Astrocyte (in vitro differentiated cells and primary cell): ENCODE measurements at regions not wholly inside any gene's neighbourhood (a gene's known extent, or its start where the extent isn't known, plus 50 kb on each side); places are given as distances from the start of the nearest gene placed in this dataset.

Experiments
- DNase-seq: peaks from one replicate; pipeline ENCODE4 v3.0.0-alpha.2; 2010; ENCODE audit warnings: low read depth
- FAIRE-seq: peaks from 2 replicates; lab custom pipeline; 2011; peaks lifted over from hg19 to GRCh38; lab: Jason Lieb, UNC
- H2AFZ ChIP-seq: 2 replicates; pipeline ENCODE4 v1.6.0; 2012; ENCODE audit warnings: low read depth, low read length, inconsistent platforms
- H3K27ac ChIP-seq: 2 replicates; pipeline ENCODE4 v1.5.1; 2011; ENCODE audit warnings: low read depth, low read length, inconsistent platforms
- H3K27me3 ChIP-seq: 2 replicates; pipeline ENCODE4 v1.6.0; 2011; ENCODE audit warnings: low read length, inconsistent platforms; ENCODE audit not compliant: insufficient read depth
- H3K36me3 ChIP-seq: 2 replicates; pipeline ENCODE4 v1.5.1; 2011; ENCODE audit warnings: low read length, inconsistent platforms; ENCODE audit not compliant: insufficient read depth
- H3K4me1 ChIP-seq: 2 replicates; pipeline ENCODE4 v1.5.1; 2011; ENCODE audit warnings: low read length, inconsistent platforms; ENCODE audit not compliant: insufficient read depth
- H3K4me2 ChIP-seq: 2 replicates; pipeline ENCODE4 v1.6.0; 2012; ENCODE audit warnings: low read length, inconsistent platforms
- H3K4me3 ChIP-seq: 2 replicates; pipeline ENCODE4 v1.5.1; 2011; ENCODE audit warnings: low read depth, mild to moderate bottlenecking, low read length, inconsistent platforms; ENCODE audit not compliant: insufficient read depth
- H3K79me2 ChIP-seq: 2 replicates; pipeline ENCODE4 v1.6.0; 2012; ENCODE audit warnings: mild to moderate bottlenecking, low read length, inconsistent platforms; ENCODE audit not compliant: insufficient read depth
- H3K9ac ChIP-seq: 2 replicates; pipeline ENCODE4 v1.6.0; 2012; ENCODE audit warnings: mild to moderate bottlenecking, low read length, inconsistent platforms
- H3K9me3 ChIP-seq: 2 replicates; pipeline ENCODE4 v1.5.1; 2012; ENCODE audit warnings: low read depth, mild to moderate bottlenecking, low read length, inconsistent platforms; ENCODE audit not compliant: insufficient read depth
- H4K20me1 ChIP-seq: 2 replicates; pipeline ENCODE4 v1.6.0; 2012; ENCODE audit warnings: low read length, inconsistent platforms; ENCODE audit not compliant: insufficient read depth
- H3K27ac Mint-ChIP-seq: one replicate; pipeline ENCODE4 v1.8.0; 2021; ENCODE audit warnings: mild to moderate bottlenecking, mixed read lengths; ENCODE audit not compliant: unreplicated experiment
- H3K27me3 Mint-ChIP-seq: one replicate; pipeline ENCODE4 v1.8.0; 2021; ENCODE audit warnings: low read depth, mixed read lengths; ENCODE audit not compliant: unreplicated experiment
- H3K36me3 Mint-ChIP-seq: one replicate; pipeline ENCODE4 v1.8.0; 2021; ENCODE audit warnings: low read depth, mixed read lengths; ENCODE audit not compliant: unreplicated experiment
- H3K4me1 Mint-ChIP-seq: one replicate; pipeline ENCODE4 v1.8.0; 2021; ENCODE audit warnings: low read depth, mixed read lengths; ENCODE audit not compliant: unreplicated experiment
- H3K4me3 Mint-ChIP-seq: one replicate; pipeline ENCODE4 v1.8.0; 2021; ENCODE audit warnings: mild to moderate bottlenecking, moderate library complexity, mixed read lengths; ENCODE audit not compliant: unreplicated experiment
- H3K9me3 Mint-ChIP-seq: one replicate; pipeline ENCODE4 v1.8.0; 2021; ENCODE audit warnings: mild to moderate bottlenecking, mixed read lengths; ENCODE audit not compliant: unreplicated experiment
- EZH2 ChIP-seq: IDR thresholded peaks from 2 replicates; pipeline ENCODE4 v1.6.1; 2012; ENCODE audit warnings: mild to moderate bottlenecking, low read length, inconsistent platforms; ENCODE audit not compliant: insufficient read depth
- TF ChIP-seq, protein P1 (sequence below): IDR thresholded peaks from 2 replicates; pipeline ENCODE4 v1.5.1; 2011; ENCODE audit warnings: low read depth, mild to moderate bottlenecking, inconsistent platforms, low read length, moderate library complexity; ENCODE audit not compliant: insufficient read depth

DNA sequence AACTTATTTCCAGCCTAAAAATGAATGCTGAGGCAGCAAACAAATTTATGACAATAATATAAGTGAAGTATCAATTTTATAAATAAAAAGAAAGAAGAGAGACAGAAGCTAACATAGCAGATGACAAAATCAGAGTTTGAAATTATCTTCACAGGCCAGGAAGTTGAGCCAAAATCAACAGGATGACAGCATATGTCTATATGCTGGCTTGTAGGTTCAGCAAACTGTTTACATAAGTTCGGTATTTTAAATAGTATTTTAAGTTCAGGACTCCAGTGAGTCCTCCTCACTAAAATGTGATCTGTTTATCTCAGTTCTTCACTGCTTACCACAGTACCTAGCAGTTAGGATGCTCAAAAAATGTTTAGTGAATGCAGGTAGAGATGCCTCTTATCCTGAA, 359.6 kb upstream of the SMC2 start:
- H3K36me3 ChIP-seq: no peaks in the 10 kb centered on the region
- DNase-seq (no peak), FAIRE-seq (no peak)
- Mint-ChIP-seq H3K9me3 (peaks cover 3% of the 10 kb centered on the region), H3K36me3 (no peaks in the 10 kb centered on the region), H3K27ac (no peak overlapping the region), H3K4me1 (no peaks in the 10 kb centered on the region), H3K4me3 (no peak overlapping the region), H3K27me3 (no peaks in the 10 kb centered on the region)
- no peak overlapping the region for H3K27ac ChIP-seq
- no peaks in the 10 kb centered on the region for H3K4me1 ChIP-seq
- H3K4me2 ChIP-seq: no peak overlapping the region
- no peaks in the 10 kb centered on the region for H3K9me3 ChIP-seq
- H3K9ac ChIP-seq: no peak overlapping the region
- H3K4me3 ChIP-seq: no peak overlapping the region
- no peaks in the 10 kb centered on the region for H3K79me2 ChIP-seq
- H4K20me1 ChIP-seq: no peaks in the 10 kb centered on the region
- TF ChIP-seq EZH2: no peak
- TF ChIP-seq, protein P1, sequence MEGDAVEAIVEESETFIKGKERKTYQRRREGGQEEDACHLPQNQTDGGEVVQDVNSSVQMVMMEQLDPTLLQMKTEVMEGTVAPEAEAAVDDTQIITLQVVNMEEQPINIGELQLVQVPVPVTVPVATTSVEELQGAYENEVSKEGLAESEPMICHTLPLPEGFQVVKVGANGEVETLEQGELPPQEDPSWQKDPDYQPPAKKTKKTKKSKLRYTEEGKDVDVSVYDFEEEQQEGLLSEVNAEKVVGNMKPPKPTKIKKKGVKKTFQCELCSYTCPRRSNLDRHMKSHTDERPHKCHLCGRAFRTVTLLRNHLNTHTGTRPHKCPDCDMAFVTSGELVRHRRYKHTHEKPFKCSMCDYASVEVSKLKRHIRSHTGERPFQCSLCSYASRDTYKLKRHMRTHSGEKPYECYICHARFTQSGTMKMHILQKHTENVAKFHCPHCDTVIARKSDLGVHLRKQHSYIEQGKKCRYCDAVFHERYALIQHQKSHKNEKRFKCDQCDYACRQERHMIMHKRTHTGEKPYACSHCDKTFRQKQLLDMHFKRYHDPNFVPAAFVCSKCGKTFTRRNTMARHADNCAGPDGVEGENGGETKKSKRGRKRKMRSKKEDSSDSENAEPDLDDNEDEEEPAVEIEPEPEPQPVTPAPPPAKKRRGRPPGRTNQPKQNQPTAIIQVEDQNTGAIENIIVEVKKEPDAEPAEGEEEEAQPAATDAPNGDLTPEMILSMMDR: no peak
- H2AFZ ChIP-seq: no peak overlapping the region
- no peaks in the 10 kb centered on the region for H3K27me3 ChIP-seq

DNA sequence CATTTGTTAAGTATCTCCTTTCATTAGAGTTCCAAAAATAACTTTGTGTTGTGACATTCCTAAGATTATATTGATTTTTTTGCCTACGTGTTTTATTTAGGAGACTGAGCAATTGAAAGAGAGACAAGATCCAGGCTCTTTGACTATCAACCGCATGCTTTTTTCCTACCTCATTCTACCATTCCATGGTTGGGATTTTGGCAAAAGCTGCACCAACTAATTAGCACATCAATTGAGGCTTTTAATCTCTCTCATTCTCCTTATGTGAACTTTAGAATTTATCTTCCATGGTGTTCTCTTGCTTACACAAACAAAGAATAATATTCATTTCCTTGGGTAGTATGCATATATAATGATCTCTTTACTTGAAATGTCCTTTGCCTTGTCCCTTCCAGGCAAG, 338.7 kb upstream of the SMC2 start:
- no peak for FAIRE-seq
- H3K9ac ChIP-seq: no peak overlapping the region
- no peaks in the 10 kb centered on the region for H3K4me1 ChIP-seq

DNA sequence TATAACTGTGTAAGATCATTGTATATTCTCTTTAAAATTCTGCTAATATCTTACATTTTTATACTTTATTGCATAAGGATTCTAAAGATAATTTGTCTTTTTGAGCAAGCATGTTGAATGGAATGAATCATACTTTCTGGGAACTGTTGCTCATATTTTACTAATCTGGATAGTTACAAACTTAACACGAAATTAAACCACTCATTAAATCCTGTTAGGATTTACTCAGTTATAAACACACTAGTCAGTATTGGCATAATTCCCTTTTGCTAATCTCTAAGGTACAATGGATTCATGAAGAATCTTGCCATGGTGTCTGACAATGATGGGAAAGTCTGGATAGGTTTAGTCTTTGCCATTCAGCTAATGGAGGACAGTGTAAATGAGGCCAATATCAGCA, 338.1 kb upstream of the SMC2 start:
- no peaks in the 10 kb centered on the region for H3K36me3 Mint-ChIP-seq
- no peaks in the 10 kb centered on the region for H3K4me1 Mint-ChIP-seq
- no peak overlapping the region for H3K27ac Mint-ChIP-seq
- no peak overlapping the region for H3K4me3 Mint-ChIP-seq
- H3K4me3 ChIP-seq: no peak overlapping the region
- no peaks in the 10 kb centered on the region for H3K27me3 ChIP-seq
- H3K4me1 ChIP-seq: no peaks in the 10 kb centered on the region
- no peak overlapping the region for H2AFZ ChIP-seq
- TF ChIP-seq, protein P1: no peak
- no peak for TF ChIP-seq EZH2
- no peak overlapping the region for H3K9ac ChIP-seq
- H3K27me3 Mint-ChIP-seq: no peaks in the 10 kb centered on the region
- no peak overlapping the region for H3K4me2 ChIP-seq
- FAIRE-seq (no peak), DNase-seq (no peak)
- H3K36me3 ChIP-seq: no peaks in the 10 kb centered on the region
- H3K27ac ChIP-seq: no peak overlapping the region
- H3K9me3 Mint-ChIP-seq: peaks cover 3% of the 10 kb centered on the region
- no peaks in the 10 kb centered on the region for H3K79me2 ChIP-seq
- no peaks in the 10 kb centered on the region for H4K20me1 ChIP-seq
- no peaks in the 10 kb centered on the region for H3K9me3 ChIP-seq

More for the DNA sequence above, 338.7 kb upstream of the SMC2 start:
- H3K27ac Mint-ChIP-seq: no peak overlapping the region
- Histone ChIP-seq H3K9me3 (no peaks in the 10 kb centered on the region), H3K79me2 (no peaks in the 10 kb centered on the region), H3K4me3 (no peak overlapping the region), H3K36me3 (no peaks in the 10 kb centered on the region), H2AFZ (no peak overlapping the region), H3K4me2 (no peak overlapping the region), H3K27me3 (no peaks in the 10 kb centered on the region), H4K20me1 (no peaks in the 10 kb centered on the region), H3K27ac (no peak overlapping the region)
- H3K9me3 Mint-ChIP-seq: peaks cover 3% of the 10 kb centered on the region
- H3K27me3 Mint-ChIP-seq: no peaks in the 10 kb centered on the region
- H3K4me1 Mint-ChIP-seq: no peaks in the 10 kb centered on the region
- DNase-seq: no peak
- TF ChIP-seq EZH2: no peak
- TF ChIP-seq, protein P1: no peak
- no peaks in the 10 kb centered on the region for H3K36me3 Mint-ChIP-seq
- H3K4me3 Mint-ChIP-seq: no peak overlapping the region
